IPS-NIHi7 (cell line): ENCODE measurements at regions not wholly inside any gene's neighbourhood (a gene's known extent, or its start where the extent isn't known, plus 50 kb on each side); places are given as distances from the start of the nearest gene placed in this dataset.
A peak's percentile ranks its signal among the peaks of the same experiment; 100 is the strongest.
"Not testable (repeated sequence)": the region's sequence is repeated elsewhere in the genome, so short reads cannot be mapped to it uniquely, and the experiment has no call there.

ENCODE experiments used
- DNase-seq: peaks from one replicate; pipeline ENCODE4 v3.0.0; 2012; ENCODE audit warnings: mixed read lengths; ENCODE audit errors: extremely low spot score

GRCh38 chr11:103584720-103585119 lies 451.7 kb upstream of the DDI1 start:
- DNase-seq = no peak

- no peak for DNase-seq
These were observed 451.0 kb upstream of the DDI1 start for GRCh38 chr11:103585401-103585800.

GRCh38 chr11:103585911-103586310 lies 450.5 kb upstream of the DDI1 start:
- DNase-seq = no peak

DNA sequence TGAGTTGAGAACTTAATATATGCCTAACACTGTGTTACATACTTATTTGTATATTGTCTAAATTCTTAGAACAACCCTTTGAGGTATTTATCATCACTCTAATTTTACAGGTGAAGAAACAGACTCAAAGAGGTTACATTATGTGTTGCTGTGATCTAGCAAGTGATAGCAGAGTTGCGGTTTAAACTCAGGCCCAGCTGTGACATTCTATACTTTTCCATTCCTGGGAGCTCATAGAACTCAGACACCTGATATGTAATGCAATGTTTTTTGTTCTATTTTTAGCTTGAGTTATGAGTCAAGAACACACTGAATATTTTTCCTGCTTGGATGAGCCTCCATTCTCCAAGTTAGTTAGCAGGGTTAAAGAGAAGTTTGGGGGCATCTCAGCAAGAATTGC lies 449.7 kb upstream of the DDI1 start:
- DNase-seq = no peak

- DNase-seq = no peak
These were observed 448.3 kb upstream of the DDI1 start for GRCh38 chr11:103587901-103588788.

DNA sequence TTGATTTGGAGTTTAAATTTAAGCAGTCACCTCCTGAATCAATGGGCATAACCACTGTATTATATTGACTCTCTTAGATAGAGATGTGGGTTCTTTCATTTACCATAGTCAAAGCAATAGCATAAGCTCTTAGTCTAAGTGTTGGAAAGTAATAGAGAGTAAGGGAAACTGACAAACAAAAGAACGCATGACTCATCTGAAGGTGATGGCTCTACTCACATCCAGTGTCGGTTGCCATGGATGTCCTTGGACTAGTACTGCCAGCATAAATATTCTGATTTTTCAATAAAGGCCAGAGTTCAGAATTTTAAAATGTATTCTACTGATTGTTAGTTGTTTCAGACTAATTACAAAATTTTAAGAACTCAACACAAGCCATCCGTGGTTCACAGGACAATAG lies 444.9 kb upstream of the DDI1 start:
- no peak for DNase-seq

DNA sequence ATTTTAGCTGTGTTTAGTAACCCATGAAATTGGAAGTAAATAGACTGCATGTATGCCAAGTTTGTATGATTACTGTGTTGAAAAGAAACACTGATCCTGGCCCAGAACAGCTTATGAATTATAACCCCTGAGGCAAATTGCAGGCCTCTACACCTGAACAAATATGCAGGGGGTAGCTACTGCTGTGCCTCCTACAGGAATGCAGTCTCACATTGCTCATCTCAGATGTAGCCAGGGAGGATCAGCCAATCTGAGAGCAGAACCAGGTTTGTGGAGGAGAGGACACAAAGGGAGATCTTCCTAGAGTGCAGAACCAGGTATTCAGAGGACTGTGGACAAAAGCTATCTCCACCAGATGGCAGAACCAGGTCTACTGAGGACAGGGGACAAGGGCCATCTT lies 442.2 kb upstream of the DDI1 start:
- DNase-seq = no peak

- DNase-seq = no peak
These were observed 440.1 kb upstream of the DDI1 start for GRCh38 chr11:103596315-103596714.

DNA sequence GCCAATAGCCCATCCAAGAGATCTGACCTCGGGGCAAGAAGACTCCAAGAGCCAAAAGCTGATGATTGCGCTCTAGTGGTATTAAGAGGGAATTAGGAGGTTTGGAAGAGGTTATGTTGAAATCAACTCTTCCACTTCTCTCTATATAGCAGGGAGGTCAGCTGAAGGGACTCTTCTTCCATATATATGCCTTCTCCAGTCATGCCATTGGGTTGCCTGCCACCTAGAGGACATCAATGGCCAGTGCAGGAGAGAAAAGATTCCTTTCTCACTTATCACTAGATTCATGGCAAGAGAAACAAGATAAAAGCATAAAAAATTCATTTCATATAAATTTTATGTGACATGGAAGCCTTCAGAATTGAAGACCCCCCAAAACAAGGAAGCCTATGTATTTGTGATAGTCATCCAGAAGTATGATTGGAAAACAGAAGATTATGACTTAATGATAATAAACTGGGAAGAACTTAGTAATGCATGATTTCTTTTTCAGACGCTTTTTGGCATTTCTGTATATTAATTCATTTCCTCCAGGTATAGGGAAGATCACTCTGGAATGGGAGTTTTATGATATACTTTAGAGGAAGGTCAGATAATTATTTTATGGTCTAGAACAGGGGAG lies 435.1 kb upstream of the DDI1 start:
- peak; percentile 79 for DNase-seq

DNA sequence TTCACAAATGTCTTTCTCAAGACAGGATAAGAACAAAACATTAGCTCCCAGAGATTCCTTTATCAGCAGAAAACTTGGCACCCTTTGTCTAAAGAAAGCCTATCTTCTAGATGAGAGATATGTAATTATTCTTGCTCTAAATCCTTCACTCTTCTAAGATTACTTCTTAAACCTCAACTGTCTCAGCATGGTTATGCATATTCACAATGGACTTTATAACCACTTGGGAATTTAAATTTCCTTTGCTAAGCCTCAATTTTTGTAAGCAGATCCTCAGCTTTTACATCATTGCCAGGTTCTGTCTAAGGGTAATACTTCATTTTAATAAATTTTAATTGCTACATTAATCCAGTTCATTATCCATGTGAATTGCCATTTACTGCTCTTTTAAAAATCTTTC lies 433.6 kb upstream of the DDI1 start:
- DNase-seq = no peak

GRCh38 chr11:103604310-103604709 lies 432.1 kb upstream of the DDI1 start:
- DNase-seq = no peak

- DNase-seq = no peak
These were observed 427.9 kb upstream of the DDI1 start for GRCh38 chr11:103608566-103608965.

DNA sequence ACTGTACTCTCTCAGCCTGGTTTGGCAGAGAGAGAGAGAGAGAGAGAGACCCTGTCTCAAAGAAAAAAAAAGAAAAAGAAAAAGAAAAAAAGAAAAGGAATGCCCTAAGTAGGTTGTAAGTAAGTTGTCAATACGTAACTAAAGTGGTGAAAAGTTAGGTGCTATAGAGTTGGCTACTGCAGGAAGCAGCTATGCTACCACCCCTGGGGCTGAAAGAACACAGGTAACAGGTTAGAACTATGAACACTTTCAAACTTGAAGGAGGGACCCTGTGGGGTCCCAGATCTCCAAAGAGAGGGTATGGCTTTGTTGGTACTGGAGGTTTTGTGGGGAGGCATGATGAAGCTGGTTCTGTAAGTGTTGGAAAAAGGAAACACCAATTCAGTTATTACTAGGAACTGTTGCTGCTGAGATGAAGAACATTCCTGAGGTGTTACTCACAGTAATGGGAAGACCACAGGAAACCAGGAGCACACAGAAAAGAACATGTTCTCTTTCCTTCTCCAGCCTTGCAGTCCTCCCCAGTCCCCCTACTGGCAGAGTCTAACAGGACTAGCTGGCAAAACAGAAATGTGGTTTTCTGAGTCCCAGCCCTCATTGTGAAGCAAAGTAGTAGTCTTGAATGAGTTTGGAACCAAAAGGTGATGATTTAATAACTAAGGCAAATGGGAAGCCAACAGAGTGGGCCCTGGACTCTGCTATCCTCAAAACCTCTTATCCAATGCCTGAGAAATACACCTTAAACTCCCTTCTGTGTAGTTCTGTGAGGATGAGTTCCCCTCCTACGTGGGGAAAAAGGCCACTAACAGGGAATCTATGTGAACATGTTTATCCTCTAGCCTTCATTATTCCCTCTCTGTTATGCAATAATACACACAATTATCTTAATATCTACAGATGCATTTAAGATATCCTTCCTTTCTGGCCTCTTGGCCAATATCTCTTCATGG lies 427.0 kb upstream of the DDI1 start:
- DNase-seq = peak; percentile 72

DNA sequence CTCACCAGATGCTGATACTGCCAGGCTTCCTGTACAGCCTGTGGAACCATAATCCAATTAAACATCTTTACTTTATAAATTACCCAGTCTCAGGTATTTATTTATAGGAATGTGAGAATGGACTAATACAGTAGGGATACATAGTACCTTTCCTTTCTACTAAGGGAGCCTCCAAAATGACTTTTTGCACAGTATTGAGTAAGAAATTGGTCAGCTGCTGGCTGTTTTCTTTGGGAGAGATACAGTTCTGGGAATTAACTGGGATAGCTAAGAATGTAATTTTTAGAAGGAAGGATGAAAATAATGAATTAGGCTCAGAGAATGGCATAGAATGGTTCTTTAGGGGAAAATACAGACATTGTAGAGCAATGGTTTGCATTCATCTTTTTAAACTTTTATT lies 426.0 kb upstream of the DDI1 start:
- no peak for DNase-seq

DNA sequence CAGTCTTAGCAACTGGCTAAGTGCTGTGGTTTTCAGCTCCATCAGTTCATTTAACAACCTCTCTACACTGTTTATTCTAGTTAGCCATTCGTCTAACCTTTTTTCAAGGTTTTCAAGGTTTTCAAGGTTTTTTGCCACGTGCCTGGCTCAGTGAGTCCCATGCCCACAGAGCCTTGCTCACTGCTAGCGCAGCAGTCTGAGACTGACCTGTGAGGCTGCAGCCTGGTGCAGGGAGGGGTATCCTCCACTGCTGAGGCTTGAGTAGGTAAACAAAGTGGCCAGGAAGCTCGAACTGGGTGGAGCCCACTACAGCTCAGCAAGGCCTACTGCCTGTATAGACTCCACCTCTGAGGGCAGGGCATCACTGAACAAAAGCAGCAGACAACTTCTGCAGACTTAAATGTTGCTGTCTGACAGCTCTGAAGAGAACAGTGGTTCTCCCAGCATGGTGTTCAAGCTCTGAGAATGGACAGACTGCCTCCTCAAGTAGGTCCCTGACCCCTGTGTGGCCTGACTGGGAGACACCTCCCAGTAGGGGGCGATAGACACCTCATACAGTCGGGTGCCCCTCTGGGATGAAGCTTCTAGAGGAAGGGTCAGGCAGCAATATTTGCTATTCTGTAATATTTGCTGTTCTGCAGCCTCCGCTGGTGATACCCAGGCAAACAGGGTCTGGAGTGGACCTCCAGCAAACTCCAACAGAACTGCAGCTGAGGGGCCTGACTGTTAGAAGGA lies 424.7 kb upstream of the DDI1 start:
- DNase-seq = not testable (repeated sequence)

GRCh38 chr11:103612451-103612850 lies 424.0 kb upstream of the DDI1 start:
- not testable (repeated sequence) for DNase-seq

GRCh38 chr11:103616586-103616985 lies 419.9 kb upstream of the DDI1 start:
- DNase-seq = not testable (repeated sequence)

GRCh38 chr11:103618528-103618927 lies 417.9 kb upstream of the DDI1 start:
- DNase-seq = no peak

DNA sequence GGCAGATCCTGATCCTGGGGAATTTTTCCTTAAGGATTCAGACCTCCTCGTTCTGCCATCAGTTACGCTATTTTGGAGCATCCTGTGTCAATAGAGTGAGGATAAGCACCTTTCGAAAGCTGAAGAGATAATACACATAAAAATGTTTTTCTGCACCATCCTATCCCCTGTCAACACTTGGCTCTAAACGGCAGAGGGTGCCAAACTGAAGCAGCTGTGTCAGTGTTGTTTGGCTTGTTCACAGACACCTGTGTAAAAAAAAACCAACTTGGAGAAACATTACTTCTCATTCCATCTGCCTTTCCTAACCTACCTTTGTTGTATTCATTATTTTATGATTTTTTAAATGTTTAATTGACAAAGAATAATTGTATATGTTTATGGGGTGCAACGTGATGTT lies 417.0 kb upstream of the DDI1 start:
- DNase-seq = no peak

GRCh38 chr11:103619938-103620337 lies 416.5 kb upstream of the DDI1 start:
- no peak for DNase-seq

DNA sequence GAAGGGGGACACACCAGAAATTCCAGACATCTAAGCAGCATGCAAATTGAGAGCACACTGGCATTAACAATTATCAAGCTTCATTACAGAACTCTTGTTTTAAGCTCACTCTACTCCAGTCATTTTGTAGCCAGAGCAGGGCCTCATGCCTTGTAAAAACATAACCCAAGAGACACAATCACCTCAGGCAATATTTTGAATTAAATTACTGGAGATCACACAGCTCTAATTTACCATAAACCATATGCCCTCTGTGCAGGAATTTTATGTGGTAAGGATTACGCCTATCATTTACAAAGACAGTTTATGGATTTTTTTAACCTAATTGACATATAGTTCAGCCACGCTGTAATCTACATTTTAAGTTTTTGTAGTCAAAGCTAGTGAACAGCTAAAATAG lies 414.1 kb upstream of the DDI1 start:
- no peak for DNase-seq

- no peak for DNase-seq
These were observed 412.5 kb upstream of the DDI1 start for GRCh38 chr11:103623933-103624332.
